NCI-H748 (cell line): ENCODE measurements at regions not wholly inside any gene's neighbourhood (a gene's known extent, or its start where the extent isn't known, plus 50 kb on each side); places are given as distances from the start of the nearest gene placed in this dataset.

Experiments used
- DNase-seq: peaks from one replicate; lab custom pipeline; 2025; ENCODE audit not compliant: unreplicated experiment; lab: John Stamatoyannopoulos, UW

GRCh38 chr1:221286399-221286798, 407.2 kb downstream of the HLX start:
- peak; percentile 80 for DNase-seq

- peak; percentile 63 for DNase-seq
These were observed 409.9 kb downstream of the HLX start for GRCh38 chr1:221289103-221289502.

- no peak for DNase-seq
These were observed 411.4 kb downstream of the HLX start for GRCh38 chr1:221290669-221291068.

GRCh38 chr1:221291113-221291512, 411.9 kb downstream of the HLX start:
- no peak for DNase-seq

GRCh38 chr1:221292652-221293051, 413.4 kb downstream of the HLX start:
- peak; percentile 97 for DNase-seq

GRCh38 chr1:221294242-221294641, 415.0 kb downstream of the HLX start:
- no peak for DNase-seq

- DNase-seq: peak; percentile 60
These were observed 423.1 kb downstream of the HLX start for GRCh38 chr1:221302357-221302756.

GRCh38 chr1:221302810-221303209, 423.6 kb downstream of the HLX start:
- no peak for DNase-seq

GRCh38 chr1:221303623-221304022, 424.4 kb downstream of the HLX start:
- DNase-seq: peak; percentile 4

GRCh38 chr1:221306239-221306638, 427.0 kb downstream of the HLX start:
- DNase-seq: no peak

GRCh38 chr1:221308534-221309511, 429.6 kb downstream of the HLX start:
- DNase-seq: no peak

- peak; percentile 38 for DNase-seq
These were observed 430.5 kb downstream of the HLX start for GRCh38 chr1:221309723-221310122.

- DNase-seq: peak; percentile 79
These were observed 430.9 kb downstream of the HLX start for GRCh38 chr1:221310180-221310579.

GRCh38 chr1:221315330-221315729, 426.6 kb downstream of the DUSP10 start:
- DNase-seq: no peak

GRCh38 chr1:221316491-221317056, 425.3 kb downstream of the DUSP10 start:
- no peak for DNase-seq

- no peak for DNase-seq
These were observed 424.4 kb downstream of the DUSP10 start for GRCh38 chr1:221317537-221317936.

- peak; percentile 99 for DNase-seq
These were observed 413.9 kb downstream of the DUSP10 start for GRCh38 chr1:221327954-221328353.

GRCh38 chr1:221328371-221328770, 413.5 kb downstream of the DUSP10 start:
- peak; percentile 43 for DNase-seq

- DNase-seq: no peak
These were observed 410.4 kb downstream of the DUSP10 start for GRCh38 chr1:221331273-221332183.

GRCh38 chr1:221334062-221334461, 407.8 kb downstream of the DUSP10 start:
- no peak for DNase-seq
